Stimulated activated CD8-positive, alpha-beta memory T cell treated with anti-CD3 and anti-CD28 coated beads, Interleukin-4, amount 100 ng/mL, for 4 hours (primary cell): ENCODE measurements at regions not wholly inside any gene's neighbourhood (a gene's known extent, or its start where the extent isn't known, plus 50 kb on each side); places are given as distances from the start of the nearest gene placed in this dataset.
"Not testable (repeated sequence)": the region's sequence is repeated elsewhere in the genome, so short reads cannot be mapped to it uniquely, and the experiment has no call there.

Source experiments
- DNase-seq, 2 donors: peaks; one replicate each; pipeline ENCODE4 v3.0.0-alpha.2; 2020; ENCODE audit warnings: low read depth in 2 of 2, low spot score in 1 of 2

DNA sequence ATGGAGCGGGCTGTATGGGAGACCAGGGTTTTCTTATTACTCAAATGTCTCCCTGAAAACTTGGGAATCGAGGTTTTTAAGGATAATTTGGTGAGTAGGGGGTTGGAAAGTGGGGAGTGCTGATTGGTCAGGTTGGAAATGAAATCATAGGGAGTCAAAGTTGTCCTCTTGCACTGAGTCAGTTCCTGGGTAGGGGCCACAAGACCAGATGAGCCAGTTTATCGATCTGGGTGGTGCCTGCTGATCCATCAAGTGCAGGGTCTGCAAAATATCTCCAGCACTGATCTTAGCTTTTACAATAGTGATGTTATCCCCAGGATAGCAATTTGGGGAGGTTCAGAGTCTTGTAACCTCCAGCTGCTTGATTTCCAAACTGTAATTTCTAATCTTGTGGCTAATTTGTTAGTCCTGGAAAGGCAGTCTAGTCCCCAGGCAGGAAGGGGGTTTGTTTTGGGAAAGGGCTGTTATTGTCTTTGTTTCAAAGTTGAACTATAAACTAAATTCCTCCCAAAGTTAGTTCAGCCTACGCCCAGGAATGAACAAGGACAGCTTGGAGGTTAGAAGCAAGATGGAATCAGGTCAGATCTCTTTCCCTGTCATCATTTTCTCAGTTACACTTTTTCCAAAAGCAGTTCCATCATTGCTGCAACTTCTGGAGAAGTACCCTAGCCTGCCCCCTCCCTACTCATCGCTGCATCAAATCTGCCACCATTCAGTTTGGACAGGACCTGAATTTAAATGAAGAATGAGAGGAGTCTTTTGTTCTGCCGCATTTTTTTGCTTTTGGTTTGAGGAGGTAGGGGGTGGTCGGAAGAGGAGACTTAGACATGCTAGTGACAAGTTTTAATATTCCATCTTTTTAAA, 236.4 kb upstream of the GALNT17 start:
- DNase-seq = not testable (repeated sequence)

DNA sequence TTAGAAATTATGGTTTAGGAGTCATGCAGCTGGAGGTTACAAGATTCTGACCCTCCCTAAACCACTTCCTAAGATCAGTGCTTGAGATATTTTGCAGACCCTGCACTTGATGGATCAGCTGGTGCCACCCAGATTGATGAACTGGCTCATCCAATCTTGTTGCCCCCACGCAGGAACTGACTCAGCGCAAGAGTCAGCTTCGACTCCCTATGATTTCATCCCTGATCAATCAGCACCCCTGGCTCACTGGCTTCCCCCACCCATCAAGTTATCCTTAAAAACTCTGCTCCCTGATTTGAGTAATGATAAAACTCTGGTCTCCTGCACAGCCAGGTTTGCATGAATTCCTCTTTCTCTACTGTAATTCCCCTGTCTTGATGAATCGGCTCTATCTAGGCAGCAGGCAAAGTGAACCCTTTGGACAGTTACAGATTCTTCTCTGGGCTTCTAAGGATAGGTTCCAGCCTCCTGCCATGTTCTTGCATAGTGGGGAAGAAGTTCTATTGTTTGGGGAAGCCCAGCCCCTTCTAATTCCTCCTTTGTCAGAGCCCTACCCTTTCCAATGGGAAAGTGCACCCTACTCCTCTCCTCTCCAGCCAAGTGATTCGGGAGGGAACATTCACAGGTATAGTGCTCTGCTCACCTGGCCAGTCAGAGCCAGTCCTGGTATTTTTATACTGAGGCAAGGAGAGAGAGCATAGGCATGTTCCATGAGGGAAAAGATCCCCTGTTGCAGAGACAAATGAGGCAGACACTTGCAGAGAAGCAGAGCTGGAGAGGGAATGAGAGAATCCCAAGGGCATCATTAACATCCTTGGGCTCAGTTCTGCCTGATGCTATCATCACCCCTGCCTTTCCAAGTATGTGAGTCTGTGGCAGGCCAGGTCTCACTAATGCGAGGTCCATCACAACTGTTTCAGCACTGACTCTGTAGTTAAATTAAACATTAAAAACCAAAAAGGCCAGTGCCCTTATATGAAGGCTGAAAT, 224.4 kb upstream of the GALNT17 start:
- DNase-seq = no peak

DNA sequence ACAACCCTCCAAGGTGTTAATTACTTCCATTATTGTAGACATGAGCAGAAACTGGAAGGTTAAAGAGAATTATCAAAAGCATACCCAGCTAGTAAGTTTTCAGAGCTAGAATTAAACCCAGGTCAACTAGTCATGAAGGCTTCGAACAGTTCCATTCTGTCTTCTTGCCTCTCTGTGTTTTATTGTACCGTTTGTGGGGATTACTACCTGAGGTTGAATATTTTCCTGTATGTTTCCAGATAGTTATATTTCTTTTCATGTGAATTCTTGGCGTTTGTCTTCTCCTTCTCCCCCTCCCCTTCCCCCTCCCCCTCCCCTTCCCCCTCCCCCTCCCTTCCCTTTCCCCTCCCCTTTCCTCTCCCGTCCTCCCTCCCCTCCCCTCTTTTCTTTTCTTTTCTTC, 218.0 kb upstream of the GALNT17 start:
- no peak for DNase-seq

DNA sequence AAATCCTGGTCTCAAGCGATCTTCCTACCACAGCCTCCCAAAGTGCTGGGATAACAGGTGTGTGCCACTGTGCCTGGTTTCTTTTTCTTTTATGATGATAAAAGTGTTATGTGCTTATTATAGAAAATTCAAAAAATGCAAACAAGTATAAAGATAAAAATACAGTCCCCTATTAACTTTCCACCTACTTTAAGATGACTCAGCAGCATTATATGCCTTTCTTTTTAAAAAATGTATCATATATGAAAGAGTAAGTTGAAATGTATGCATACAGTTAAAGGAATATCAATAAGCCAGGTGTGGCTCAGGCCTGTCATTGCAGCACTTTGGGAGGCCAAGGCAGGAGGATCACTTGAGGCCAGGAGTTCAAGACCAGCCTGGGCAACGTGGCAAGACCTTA, 216.9 kb upstream of the GALNT17 start:
- DNase-seq = no peak

DNA sequence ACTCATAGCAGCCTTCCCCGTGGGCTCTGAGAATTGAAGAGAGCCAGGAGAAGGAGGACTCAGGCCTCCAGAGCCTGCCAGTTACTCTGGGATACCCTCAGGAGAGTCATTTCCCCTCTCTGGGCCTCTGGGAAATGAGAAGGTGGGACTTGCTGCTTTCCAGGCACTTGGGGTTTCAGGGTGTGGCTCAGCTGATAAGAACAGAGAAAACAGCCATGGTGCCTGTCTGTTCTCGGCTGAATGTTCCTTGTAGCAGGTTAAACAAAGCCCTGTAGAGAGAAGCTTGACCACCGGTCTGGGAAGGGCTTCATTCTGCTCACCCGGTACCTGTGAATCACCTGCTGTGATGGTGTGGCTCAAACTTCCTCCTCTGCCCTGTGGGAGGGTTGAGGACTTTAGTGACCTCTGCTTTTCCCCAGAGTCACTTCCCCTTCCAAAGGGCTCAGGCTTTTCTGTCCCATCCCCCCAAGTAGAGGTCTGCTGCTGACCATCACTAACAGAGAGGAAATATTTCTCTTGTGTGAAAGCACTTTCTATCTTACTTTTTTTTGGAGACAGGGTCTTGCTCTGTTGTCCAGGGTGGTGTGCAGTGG, 212.4 kb upstream of the GALNT17 start:
- no peak for DNase-seq

DNA sequence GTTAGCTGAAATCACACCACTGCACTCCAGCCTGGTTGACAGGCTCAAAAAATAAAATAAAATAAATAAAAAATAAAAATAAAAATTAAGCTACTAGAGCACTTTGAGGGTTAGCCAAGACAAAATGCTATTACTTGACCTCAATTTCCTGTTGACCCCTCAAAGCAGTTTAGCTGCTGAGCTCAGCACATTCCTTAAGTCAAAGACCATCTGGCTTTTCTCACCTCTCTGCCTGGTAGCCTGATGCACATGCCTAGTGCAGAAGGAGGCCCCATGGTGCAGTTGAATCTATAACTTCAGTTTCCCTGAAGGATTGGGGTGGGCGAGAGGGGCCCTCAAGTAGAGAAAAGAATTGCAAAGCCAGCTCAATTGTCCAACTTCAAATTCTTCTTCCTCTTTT, 211.1 kb upstream of the GALNT17 start:
- DNase-seq = no peak

DNA sequence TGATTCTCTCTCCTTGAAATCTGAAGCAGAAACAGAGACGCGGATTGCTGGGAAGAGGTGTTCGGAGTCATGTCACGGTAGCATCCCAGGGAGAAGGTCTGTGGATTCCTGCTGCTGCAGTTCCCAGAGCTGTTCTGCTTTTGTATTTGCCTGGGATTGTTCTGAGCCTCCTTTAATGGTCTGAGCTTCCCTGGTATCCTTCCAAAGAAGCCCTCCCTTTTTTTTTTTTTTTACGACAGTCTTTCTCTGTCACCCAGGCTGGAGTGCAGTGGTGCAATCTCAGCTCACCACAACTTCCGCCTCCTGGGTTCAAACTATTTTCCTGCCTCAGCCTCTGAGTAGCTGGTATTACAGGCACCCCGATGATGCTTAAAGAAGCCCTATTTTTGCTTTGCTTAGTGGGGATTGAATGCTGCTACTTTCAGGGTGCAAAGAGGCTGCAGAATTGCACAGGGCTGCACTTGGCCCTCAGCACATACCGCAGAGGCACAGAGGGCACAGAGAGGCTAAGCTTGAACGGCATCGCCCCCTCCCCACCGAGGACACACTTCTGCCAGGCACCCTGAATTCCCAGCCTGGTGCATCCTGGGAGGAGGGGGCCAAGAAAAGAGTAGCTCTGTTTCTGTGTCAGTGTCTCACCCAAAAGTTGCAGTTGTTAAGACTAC, 208.6 kb upstream of the GALNT17 start:
- no peak for DNase-seq

DNA sequence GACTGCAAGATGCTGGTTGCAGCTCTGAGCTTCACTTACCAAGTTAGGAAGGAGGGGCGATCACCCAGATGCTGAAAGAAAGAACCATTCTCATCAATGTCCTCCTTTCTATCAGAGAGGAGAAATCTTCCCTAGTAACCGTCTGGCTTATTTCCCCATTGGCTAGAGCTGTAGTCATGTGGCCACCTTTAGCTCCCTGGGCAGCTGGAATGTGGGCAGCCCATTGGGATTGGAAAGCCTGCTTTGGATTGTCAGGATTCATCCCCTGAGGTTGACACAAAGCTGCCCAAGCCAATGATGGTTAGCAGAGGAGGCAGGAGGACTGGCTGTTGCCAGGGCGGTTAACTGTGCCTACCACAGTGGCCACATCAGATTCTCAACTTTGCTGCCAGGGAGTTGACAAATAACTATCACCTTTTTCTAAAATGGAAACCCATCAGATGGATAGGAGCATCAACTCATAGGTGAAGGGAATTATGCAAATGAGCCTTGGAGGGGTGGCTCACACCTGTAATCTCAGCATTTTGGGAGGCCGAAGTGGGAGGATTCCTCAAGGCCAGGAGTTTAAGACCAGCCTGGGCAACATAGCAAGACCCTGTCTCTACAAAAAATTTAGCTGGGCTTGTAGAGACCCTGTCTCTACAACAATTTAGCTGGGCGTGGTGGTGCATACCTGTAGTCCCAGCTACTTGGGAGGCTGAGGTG, 206.4 kb upstream of the GALNT17 start:
- no peak for DNase-seq

DNA sequence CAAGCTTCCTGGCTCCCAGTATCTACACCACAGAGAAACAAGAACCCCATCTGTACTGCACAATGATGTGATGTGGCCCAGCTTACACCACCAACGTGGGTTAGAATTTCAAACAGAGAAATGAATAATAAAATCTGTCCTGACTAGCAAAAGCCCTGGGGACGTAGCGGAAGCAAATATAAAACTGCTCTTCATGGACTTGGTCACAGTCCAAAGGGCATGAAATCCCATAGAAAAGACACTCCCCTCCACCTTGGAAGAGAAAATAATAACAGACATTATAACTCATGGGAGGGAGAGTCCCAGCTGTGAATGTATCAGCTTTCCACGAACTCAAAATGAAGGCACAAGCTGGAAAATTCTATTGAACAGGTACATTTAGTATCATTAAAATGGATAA, 205.3 kb upstream of the GALNT17 start:
- DNase-seq = no peak

DNA sequence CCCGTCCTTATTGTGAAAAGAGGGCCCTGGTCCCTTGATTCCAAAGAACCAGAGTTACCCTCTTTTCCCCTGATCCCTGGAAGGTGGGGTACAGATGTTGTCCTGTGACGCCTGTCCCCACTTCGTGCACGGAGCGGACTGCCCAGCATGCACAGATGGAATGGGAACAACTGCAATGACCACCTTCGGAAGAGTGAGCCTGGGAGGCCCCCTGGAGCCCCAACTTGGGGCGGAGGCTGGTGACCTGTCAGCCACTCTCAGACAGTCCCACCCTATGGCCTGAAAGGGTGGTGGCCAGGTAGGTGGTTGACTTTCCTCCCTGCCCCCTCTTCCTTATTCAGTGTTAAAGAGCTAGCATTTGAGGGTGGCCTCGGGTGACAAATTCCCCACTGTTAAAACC, 196.6 kb upstream of the GALNT17 start:
- DNase-seq = no peak

DNA sequence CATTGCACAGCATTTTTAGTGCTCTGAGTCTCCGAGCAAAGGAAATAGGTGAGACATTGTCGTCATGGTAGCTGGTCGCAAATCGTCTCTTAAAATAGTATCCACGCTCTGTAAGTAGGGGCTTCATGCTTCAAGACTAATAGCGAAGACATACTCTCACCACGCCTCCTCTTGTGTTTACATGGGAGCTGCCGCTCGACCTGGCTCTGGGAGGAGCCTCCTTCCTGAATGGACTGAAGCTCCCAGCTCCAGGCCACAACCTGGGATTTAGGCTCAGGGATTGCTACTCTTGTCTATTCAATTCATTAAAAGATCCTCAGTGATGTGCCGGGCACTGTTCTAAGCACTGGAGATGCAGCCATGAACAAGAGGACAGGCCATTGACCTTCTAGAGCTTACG, 196.1 kb upstream of the GALNT17 start:
- no peak for DNase-seq

DNA sequence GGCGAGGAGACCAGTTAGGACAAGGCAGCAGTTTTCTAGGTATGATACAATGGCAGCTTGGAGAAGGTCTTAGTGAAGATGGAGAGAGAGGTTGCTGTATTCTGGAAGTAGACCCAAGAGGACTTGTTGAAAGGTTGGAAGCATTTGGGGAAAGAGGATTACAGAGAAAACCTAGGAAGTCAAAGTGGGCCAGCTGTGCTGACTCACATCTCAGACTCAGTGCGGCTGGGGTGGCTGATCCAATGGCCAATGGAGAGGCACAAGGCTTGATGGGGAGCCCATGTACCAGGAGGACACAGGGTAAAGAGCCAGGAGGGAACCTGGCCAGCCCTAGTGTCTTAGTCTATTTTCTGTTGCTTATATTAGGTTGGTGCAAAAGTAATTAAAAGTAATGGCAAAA, 194.5 kb upstream of the GALNT17 start:
- no peak for DNase-seq

DNA sequence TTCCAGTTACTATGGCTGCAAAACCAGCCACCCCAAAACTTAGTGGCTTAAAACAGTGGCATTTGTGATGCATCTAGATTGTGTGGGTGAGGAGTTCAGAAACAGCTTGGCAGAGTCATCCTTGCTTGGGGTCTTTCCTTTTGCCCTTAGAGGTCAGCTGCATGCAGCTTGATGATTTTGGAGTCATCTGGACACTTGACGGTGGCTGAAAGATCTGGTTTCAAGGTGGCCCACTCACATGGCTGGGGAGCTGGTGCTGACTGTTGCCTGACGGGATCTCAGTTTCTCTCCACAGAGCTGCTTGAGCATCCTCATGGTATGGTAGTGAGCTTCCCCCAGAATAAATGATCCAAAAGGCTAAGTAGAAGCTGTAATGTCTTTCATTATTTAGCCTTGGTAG, 191.3 kb upstream of the GALNT17 start:
- no peak for DNase-seq

DNA sequence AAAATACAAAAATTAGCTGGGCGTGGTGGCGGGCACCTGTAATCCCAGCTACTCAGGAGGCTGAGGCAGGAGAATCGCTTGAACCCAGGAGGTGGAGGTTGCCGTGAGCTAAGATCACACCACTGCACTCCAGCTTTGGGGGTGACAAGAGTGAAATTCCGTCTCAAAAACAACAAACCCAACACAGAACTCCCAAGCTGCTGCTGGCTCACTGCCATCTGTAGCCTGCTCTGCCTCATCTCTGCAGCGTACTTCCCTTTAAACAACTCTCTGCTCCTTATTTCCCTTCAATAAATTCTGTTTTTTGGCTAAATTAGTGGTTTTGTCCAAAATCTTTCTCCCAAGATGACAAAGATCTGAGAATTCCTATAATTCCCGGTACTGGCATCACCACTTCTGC, 189.2 kb upstream of the GALNT17 start:
- no peak for DNase-seq

DNA sequence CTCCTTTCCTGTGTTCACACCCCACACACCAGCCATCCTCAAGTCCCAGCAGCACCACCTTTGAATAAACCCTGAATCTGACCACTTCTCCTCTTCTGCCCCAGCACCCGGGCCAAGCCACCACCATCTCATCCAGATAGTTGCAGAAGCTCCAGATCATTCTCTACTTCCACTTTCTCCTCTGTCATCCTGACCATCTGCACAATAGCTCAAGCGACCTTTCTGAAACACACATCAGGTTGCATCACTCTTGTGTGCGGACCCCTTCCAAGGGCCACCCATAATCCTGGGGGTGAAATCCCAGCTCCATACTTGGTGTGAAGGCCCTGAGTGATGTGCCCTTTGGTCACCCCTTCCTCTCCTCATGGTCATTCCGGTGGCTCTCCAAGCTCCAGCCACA, 187.4 kb upstream of the GALNT17 start:
- no peak for DNase-seq

DNA sequence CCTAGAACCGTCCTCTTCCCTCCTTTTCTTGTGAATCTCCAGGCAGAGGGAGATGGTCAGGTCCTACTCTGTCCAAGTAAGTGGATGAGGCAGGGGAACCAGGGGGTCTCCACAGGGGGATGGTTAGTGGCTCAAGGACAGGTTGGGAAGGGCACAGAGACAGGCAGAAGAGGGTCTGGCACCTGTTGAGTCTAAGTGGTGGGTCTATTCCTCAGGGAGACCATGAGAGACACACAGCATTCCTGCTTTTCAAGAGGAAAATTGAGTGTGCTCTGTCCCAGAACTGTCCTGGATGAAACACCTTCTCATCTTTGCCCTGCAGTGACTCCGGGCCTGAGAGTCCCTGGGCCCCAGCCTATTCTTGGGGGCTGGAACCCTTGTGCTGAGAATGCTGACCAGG, 184.8 kb upstream of the GALNT17 start:
- no peak for DNase-seq

DNA sequence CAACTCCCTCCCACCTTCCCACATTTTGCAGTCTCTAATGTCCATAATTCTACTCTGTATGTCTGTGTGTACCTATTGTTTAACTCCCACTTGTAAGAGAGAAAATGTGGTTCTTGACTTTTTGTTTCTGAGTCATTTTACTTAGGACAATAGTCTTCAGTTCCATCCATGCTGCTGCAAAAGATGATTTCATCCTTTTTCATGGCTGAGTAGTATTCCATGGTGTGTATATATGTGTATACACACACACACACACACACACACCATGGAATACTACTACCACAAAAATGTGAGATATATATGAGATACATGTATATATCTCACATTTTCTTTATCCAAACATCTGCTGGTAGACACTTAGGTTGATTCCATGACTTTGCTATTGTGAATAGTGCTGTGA, 182.1 kb upstream of the GALNT17 start:
- DNase-seq = no peak

DNA sequence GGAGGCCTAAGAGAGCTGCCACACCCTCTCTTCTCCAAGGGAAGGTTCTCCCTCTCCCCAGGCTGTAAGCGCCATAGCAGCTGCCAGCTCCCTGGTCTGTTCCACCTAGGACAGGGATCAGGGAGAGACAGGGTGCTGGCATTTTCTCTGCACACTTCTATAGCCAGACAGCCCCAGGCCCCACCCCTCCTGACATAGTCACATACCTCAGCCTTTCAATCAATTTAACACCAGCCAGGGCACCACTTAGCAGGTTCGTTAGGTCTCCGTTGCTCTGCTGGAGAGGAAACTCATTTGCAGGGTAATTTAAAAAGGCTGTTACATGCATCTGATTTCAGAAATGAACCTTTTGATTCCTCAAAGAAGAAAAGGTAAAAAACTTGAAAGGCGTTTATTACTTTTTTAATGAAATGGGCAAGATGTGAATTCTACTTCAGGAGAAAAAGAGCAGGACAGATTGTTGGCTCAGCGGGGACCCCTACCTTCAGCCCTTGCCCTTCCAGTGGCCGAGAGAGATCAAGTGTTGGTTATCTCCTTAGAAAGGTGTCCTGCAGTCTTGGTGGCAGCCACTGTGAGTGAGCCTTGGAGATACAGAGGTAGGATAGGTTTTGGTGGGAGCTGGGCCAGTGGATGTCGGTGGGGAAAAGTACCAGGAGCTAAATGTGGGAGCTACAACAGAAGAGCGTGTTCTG, 180.5 kb upstream of the GALNT17 start:
- no peak for DNase-seq

DNA sequence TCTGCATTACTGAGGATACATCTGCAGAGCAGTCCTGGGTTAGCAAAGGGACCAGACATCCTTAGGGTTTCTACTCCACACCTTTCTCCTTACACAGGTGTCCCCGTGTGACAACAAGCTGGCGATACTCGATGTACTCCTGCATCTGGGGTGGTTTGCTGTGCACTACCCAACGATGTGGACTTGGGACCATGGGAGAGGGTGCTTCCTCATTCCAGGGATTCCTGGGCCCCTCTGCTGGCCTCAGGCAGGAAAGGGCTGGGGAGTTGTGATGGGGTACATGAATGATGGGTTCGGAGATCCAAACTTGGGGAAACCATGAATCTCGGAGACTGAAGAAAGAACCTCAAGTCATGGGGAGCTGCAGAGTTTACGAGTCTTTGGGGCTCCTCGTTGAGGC, 179.6 kb upstream of the GALNT17 start:
- DNase-seq = no peak

DNA sequence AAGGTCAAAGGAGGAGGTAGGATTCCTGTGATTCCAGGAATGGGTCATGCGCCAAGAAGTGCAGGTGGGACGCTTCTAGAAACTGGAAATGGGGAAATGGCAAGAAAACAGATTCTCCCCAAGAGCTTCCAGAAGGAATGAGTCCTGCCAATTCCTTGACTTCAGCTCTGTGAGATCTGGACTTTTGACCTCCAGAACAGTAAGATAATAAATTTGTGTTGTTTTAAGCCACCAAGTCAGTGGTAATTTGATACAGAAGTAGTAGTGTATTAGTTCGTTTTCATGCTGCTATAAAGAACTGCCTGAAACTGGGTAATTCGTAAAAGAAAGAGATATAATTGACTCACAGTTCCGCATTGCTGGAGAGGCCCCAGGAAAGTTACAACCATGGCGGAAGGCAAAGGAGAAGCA, 178.6 kb upstream of the GALNT17 start:
- no peak for DNase-seq
